WI38 (cell line): ENCODE measurements at regions not wholly inside any gene's neighbourhood (a gene's known extent, or its start where the extent isn't known, plus 50 kb on each side); places are given as distances from the start of the nearest gene placed in this dataset.

Source experiments
- H3K4me3 ChIP-seq: 2 replicates; pipeline ENCODE4 v1.5.1; 2011; ENCODE audit warnings: low read depth, mild to moderate bottlenecking, control low read depth, low read length
- TF ChIP-seq, protein P1 (sequence below): IDR thresholded peaks from 2 replicates; pipeline ENCODE4 v1.5.1; 2012; ENCODE audit warnings: low read depth, mild to moderate bottlenecking, control low read depth, low read length

DNA sequence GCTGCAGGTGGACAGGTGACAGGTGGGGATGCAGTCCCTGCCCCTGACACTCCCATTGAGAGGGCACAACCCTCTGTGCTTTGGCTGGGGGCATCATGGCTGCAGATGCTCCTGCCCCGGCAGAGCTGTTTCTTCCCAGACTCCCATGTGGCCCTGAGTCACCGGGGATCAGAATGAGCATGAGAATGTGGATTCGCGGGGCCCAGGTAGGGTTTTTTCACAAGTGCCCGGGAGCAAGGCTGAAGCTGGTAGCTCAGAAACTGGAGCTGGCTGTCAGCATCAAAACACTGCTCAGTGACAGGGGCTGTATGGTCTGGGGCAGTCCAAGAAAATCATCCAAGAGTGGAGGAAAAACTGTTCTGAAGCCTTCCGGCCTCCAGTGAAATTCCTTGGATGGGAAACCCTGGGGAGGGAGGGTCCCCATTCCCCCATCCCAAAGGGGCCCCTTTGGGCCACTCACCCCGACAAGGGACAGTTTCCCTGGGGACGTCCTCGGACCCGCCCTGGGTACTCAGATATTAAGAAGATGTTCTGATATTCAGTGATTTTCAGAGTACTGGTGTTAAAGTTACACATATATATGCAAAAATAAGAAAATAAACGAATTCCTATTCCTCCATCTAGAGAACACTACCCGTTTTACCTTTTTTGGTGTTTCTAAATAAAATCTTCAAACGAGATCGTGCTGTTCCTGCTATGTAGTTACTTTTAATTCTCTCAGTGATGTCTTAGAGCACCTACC lies 120.1 kb upstream of the LPCAT1 start:
- TF ChIP-seq, protein P1, sequence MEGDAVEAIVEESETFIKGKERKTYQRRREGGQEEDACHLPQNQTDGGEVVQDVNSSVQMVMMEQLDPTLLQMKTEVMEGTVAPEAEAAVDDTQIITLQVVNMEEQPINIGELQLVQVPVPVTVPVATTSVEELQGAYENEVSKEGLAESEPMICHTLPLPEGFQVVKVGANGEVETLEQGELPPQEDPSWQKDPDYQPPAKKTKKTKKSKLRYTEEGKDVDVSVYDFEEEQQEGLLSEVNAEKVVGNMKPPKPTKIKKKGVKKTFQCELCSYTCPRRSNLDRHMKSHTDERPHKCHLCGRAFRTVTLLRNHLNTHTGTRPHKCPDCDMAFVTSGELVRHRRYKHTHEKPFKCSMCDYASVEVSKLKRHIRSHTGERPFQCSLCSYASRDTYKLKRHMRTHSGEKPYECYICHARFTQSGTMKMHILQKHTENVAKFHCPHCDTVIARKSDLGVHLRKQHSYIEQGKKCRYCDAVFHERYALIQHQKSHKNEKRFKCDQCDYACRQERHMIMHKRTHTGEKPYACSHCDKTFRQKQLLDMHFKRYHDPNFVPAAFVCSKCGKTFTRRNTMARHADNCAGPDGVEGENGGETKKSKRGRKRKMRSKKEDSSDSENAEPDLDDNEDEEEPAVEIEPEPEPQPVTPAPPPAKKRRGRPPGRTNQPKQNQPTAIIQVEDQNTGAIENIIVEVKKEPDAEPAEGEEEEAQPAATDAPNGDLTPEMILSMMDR: no peak
- no peak overlapping the region for H3K4me3 ChIP-seq

- TF ChIP-seq, protein P1: no peak
- no peak overlapping the region for H3K4me3 ChIP-seq
These were observed 118.9 kb upstream of the LPCAT1 start for GRCh38 chr5:1642621-1643061.

GRCh38 chr5:1642221-1642620 lies 118.5 kb upstream of the LPCAT1 start:
- no peak overlapping the region for H3K4me3 ChIP-seq
- TF ChIP-seq, protein P1: no peak

DNA sequence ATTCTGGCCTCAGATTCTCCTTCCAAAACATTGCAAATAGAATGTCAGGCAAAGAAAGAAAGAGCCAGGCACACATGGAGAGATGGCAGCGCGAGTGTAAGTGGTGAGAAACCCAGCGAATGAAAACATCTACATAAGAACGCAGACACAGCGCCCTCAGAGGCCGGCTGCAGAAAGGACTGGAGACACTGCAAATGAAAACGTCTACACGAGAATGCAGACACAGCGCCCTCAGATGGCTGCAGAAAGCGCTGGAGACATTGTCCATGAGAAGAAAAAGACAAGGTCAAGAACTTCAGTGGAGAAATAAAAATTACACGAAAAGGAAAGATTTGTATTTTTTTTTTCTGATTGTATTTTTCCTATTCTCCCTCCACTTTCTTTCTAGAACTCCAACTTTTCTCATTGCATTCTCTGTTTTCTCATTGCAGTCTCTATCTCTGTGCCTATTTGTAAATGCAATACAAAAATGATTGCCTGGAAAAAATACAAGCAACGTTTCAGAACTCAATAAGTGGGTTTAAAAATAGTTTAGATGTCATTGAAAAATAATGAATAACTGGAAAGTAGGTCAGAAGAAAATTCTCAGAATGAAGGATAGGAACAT lies 117.9 kb upstream of the LPCAT1 start:
- TF ChIP-seq, protein P1: peak; percentile 84
- H3K4me3 ChIP-seq: no peak overlapping the region

DNA sequence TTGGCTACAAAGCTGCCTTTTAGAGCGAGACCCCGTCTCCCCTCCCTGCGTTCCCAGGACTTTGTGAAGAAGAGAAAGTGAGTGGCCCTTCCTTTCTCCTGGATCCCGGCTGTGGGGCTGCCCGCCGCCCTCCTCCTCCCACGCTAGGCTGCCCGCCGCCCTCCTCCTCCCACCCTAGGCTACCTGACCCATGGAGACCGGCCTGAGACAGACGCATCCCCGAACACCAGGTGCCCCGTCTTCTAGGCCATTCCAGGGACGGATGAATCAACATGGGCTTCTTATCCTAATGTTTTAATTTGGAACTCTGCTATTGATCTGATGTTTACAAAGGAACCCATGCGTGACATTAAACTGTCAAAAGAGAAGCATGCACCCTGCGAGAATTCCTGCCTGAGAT lies 117.3 kb upstream of the LPCAT1 start:
- TF ChIP-seq, protein P1: no peak
- H3K4me3 ChIP-seq: no peak overlapping the region

- no peak overlapping the region for H3K4me3 ChIP-seq
- TF ChIP-seq, protein P1: no peak
These were observed 116.7 kb upstream of the LPCAT1 start for GRCh38 chr5:1640421-1640881.

DNA sequence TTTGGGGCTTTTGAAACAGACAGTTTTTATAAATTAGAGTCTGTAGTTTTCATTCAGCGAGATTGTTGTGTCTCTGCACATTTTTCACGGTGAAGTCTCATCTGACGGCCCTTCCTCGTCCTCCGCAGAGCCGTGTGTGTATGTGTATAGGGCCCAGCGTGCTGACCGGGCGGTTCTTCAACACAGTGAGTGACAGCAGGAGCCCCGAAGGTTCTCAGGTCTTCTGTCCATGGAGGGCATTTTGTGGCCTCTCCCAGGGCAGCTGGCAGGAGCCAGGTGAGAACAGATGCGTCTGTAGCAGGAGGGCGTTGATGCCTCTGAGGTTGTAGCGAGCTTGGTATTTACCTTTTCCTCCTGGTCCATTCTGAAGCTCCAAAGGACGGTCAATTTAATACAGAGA lies 116.0 kb upstream of the LPCAT1 start:
- TF ChIP-seq, protein P1: no peak

More for the DNA sequence above, 116.0 kb upstream of the LPCAT1 start:
- H3K4me3 ChIP-seq: no peak overlapping the region
